ENCODE measurements at regions not wholly inside any gene's neighbourhood (a gene's known extent, or its start where the extent isn't known, plus 50 kb on each side); places are given as distances from the start of the nearest gene placed in this dataset.
A peak's percentile ranks its signal among the peaks of the same experiment; 100 is the strongest.

GRCh38 chr6:109239651-109240321 is 142.5 kb downstream of the CD164 start:
- TF ChIP-seq, protein P1, sequence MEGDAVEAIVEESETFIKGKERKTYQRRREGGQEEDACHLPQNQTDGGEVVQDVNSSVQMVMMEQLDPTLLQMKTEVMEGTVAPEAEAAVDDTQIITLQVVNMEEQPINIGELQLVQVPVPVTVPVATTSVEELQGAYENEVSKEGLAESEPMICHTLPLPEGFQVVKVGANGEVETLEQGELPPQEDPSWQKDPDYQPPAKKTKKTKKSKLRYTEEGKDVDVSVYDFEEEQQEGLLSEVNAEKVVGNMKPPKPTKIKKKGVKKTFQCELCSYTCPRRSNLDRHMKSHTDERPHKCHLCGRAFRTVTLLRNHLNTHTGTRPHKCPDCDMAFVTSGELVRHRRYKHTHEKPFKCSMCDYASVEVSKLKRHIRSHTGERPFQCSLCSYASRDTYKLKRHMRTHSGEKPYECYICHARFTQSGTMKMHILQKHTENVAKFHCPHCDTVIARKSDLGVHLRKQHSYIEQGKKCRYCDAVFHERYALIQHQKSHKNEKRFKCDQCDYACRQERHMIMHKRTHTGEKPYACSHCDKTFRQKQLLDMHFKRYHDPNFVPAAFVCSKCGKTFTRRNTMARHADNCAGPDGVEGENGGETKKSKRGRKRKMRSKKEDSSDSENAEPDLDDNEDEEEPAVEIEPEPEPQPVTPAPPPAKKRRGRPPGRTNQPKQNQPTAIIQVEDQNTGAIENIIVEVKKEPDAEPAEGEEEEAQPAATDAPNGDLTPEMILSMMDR (IDR thresholded peaks at IDR 0.05), result no peak
- no peak for DNase-seq (ENCODE audit: low spot score in 2 of 2)
- H3K27me3 ChIP-seq, result no peaks in the 10 kb centered on the region
- no peaks in the 10 kb centered on the region for H3K36me3 ChIP-seq
- H3K4me3 ChIP-seq, result no peak overlapping the region
- H3K4me1 ChIP-seq, result peaks cover 4 to 7% of the 10 kb centered on the region in 2 donors
- peak overlapping the region; percentile 44 to 70 for H3K27ac ChIP-seq
- no peaks in the 10 kb centered on the region for H3K9me3 ChIP-seq
- intact Hi-C loops (cut with DNase I), result loop anchor here (2.0 to 5.0 kb wide), 2 partner anchors 15 to 63 kb away; no protein-coding TSS in a partner anchor

DNA sequence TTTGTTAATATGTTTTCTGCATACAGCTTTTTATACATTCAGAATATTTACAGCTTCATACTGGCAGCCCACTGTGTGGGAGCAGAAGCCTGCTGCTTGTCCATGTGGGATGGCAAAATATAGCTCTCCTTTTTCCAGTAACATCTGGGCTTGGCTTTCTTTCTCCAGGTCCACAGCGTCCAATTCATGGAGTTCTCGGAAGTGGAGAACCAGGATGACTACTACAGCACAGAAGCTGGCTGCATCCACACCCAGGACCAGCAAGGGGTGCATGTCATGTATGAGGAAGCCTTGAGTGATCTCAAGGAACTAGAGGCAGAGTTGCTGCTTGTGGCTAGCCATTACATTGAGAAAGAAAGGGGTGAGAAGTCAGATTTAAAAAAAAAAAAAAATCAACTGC is 143.1 kb downstream of the CD164 start:
- DNase-seq (ENCODE audit: low spot score in 2 of 2), result no peak
- TF ChIP-seq, protein P1 (IDR thresholded peaks at IDR 0.05), result no peak
- H3K27me3 ChIP-seq, result no peaks in the 10 kb centered on the region
- peak overlapping the region; percentile 44 to 70 for H3K27ac ChIP-seq
- intact Hi-C loops (cut with DNase I), result loop anchor here (2.0 to 5.0 kb wide), 2 partner anchors 14 to 63 kb away; no protein-coding TSS in a partner anchor
- H3K9me3 ChIP-seq, result no peaks in the 10 kb centered on the region
- no peaks in the 10 kb centered on the region for H3K36me3 ChIP-seq
- peaks cover 4 to 7% of the 10 kb centered on the region in 2 donors for H3K4me1 ChIP-seq
- H3K4me3 ChIP-seq, result no peak overlapping the region

GRCh38 chr6:109238396-109238795 is 143.1 kb downstream of the CEP57L1 start:
- Histone ChIP-seq H3K27ac (no peak overlapping the region), H3K36me3 (no peaks in the 10 kb centered on the region), H3K4me3 (no peak overlapping the region), H3K9me3 (no peaks in the 10 kb centered on the region), H3K4me1 (peaks cover 4 to 7% of the 10 kb centered on the region in 2 donors), H3K27me3 (no peaks in the 10 kb centered on the region)
- DNase-seq (ENCODE audit: low spot score in 2 of 2), result no peak
- intact Hi-C loops (cut with DNase I), result loop anchor here (2.0 to 5.0 kb wide), 2 partner anchors 14 to 64 kb away; no protein-coding TSS in a partner anchor
- TF ChIP-seq, protein P1 (IDR thresholded peaks at IDR 0.05), result no peak

DNA sequence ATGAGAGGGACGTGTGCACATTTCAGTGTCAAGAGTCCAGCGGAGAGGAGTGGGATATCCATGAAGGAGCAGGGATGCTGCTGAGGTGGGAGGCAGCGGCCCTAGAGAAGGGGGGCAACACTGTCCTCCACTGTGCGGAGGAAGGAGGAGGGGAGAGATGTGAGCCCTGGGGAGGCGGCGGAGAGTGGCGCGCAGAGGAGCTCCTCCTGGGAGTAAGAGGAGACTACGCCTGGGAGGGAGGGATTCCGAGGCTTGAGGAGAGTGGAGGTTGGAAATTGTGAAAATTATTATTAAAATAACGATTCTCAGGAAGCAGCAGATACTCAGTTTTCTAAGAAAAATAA is 142.7 kb downstream of the CEP57L1 start:
- Histone ChIP-seq H3K9me3 (no peaks in the 10 kb centered on the region), H3K27me3 (no peaks in the 10 kb centered on the region), H3K4me3 (no peak overlapping the region), H3K4me1 (peaks cover 4 to 7% of the 10 kb centered on the region in 2 donors), H3K36me3 (no peaks in the 10 kb centered on the region), H3K27ac (no peak overlapping the region)
- intact Hi-C loops (cut with DNase I), result loop anchor here (2.0 to 5.0 kb wide), 2 partner anchors 13 to 64 kb away; no protein-coding TSS in a partner anchor
- DNase-seq (ENCODE audit: low spot score in 2 of 2), result no peak
- TF ChIP-seq, protein P1 (IDR thresholded peaks at IDR 0.05), result no peak

DNA sequence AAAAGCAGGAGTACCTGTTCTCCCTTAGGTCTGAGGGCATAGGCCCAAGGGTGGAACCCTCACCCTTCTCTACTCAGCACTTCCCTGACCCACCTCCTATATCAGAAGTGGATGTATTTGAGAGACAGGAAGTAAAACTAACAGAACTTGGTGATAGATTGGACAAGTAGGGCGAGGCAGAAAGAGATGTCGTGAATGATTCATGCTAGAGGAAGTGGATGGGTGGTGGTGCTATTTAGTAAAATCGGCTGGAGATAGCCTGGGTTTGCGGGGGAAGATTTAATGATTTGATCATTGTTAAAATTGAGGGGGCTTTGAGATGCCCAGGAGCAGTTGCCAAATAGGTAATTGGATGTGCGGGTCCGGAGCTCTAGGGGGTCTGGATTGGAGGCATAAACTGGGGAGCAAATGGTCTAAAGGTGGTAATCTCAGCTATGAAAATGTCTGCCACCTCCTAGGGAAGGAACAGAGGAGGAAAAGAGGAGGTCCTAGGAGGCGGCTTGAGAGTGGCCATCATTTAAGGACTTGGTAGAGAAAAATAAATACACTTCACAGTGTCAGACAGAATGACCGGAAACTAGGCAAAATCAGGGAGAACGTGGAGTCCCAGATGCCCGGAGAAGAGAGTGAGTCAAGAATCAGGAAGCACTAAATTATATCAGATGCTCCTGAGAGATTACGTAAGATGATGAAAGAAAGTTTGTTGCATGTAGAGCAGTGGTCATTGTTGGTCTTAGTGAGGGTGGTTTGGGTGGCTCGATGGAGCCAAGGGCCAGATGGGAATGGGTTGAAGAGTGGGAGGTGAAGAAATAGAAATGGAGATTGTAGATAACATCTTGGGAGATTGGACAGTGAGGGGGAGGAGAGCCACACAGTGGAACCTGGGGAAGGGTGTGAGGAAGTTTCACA is 142.0 kb downstream of the CEP57L1 start:
- DNase-seq (ENCODE audit: low spot score in 2 of 2), result no peak
- Histone ChIP-seq H3K36me3 (no peaks in the 10 kb centered on the region), H3K27ac (no peak overlapping the region), H3K27me3 (no peaks in the 10 kb centered on the region), H3K9me3 (no peaks in the 10 kb centered on the region), H3K4me1 (peaks cover 4 to 7% of the 10 kb centered on the region in 2 donors), H3K4me3 (no peak overlapping the region)
- intact Hi-C loops (cut with DNase I), result loop anchor here (5.0 kb wide), 1 partner anchor 65 kb away; no protein-coding TSS in a partner anchor
- TF ChIP-seq, protein P1 (IDR thresholded peaks at IDR 0.05), result no peak

Measured in ascending aorta (tissue), 2 donors.